ENCODE measurements at regions not wholly inside any gene's neighbourhood (a gene's known extent, or its start where the extent isn't known, plus 50 kb on each side); places are given as distances from the start of the nearest gene placed in this dataset.

DNA sequence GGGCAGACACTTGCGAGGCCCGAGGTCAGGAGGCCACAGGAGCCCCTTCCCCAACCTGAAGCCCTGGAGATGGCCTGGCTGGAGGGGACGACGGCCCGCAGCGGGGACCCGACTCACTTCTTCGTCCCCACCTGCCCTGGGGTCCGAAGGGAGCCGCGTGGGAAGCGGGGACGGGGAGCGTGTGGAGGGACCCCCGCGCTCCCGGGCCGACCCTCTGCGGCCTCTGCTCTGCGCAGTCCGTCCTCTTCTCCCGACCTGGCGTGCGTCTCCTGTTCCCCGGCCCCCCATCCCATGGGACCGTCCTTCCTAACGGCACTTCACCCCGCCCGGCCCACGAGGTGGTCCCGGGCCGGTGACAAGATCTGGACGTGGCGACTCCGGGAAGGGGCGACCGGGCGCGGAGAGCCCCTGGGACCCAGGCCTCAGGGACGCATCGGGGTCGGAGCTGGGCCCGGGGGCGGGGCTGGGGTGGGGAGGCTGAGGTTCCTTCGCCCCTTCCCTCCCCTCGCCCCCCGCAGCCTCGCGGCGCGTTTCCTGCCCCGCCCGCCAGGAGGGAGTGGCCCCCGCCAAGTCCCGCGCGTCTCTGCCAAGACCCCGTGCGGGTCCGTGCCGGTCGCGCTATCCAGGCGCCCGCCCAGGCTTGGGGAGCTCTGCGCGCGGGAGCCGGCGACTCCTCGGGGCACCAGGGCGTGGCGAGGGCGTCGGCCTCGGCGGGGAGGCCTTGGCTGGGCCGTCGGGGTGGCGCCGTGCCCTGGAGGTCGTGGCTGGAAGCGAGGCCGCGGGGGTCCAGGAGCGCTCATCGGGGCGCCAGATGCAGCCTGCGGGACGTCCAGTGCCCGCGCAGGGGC lies 97.1 kb downstream of the TNFAIP2 start:
- Mint-ChIP-seq H3K4me3 (peak overlapping the region; percentile 62), H3K27me3 (ENCODE audit: insufficient read depth, low read depth, poor library complexity) (peaks cover 25% of the 10 kb centered on the region), H3K4me1 (peaks cover 18% of the 10 kb centered on the region), H3K27ac (no peak overlapping the region), H3K36me3 (ENCODE audit: low read depth) (no peaks in the 10 kb centered on the region; the same call in 2 of the 3 replicates), H3K9me3 (no peaks in the 10 kb centered on the region)
- Histone ChIP-seq H4K20me1 (replicated peaks; ENCODE audit: insufficient read depth) (no peaks in the 10 kb centered on the region), H3K4me3 (peak overlapping the region; percentile 58), H3F3A (replicated peaks; ENCODE audit: low read depth) (0 out of 2 replicates have a peak, but pooled peaks cover 4% of the 10 kb centered on the region), H3K36me3 (ENCODE audit: insufficient read depth) (no peaks in the 10 kb centered on the region), H3K27me3 (ENCODE audit: insufficient read depth) (peaks cover 41% of the 10 kb centered on the region), H3K27ac (ENCODE audit: low read depth) (no peak overlapping the region), H3K4me1 (ENCODE audit: insufficient read depth) (peaks cover 7% of the 10 kb centered on the region; the same call in 1 of the 2 replicates), H3K4me2 (peak overlapping the region; percentile 81), H3K9me2 (ENCODE audit: insufficient read depth) (no peaks in the 10 kb centered on the region), H2AFZ (peak overlapping the region; percentile 91), H3K79me2 (replicated peaks; ENCODE audit: insufficient read depth) (no peaks in the 10 kb centered on the region)
- TF ChIP-seq, protein P1, sequence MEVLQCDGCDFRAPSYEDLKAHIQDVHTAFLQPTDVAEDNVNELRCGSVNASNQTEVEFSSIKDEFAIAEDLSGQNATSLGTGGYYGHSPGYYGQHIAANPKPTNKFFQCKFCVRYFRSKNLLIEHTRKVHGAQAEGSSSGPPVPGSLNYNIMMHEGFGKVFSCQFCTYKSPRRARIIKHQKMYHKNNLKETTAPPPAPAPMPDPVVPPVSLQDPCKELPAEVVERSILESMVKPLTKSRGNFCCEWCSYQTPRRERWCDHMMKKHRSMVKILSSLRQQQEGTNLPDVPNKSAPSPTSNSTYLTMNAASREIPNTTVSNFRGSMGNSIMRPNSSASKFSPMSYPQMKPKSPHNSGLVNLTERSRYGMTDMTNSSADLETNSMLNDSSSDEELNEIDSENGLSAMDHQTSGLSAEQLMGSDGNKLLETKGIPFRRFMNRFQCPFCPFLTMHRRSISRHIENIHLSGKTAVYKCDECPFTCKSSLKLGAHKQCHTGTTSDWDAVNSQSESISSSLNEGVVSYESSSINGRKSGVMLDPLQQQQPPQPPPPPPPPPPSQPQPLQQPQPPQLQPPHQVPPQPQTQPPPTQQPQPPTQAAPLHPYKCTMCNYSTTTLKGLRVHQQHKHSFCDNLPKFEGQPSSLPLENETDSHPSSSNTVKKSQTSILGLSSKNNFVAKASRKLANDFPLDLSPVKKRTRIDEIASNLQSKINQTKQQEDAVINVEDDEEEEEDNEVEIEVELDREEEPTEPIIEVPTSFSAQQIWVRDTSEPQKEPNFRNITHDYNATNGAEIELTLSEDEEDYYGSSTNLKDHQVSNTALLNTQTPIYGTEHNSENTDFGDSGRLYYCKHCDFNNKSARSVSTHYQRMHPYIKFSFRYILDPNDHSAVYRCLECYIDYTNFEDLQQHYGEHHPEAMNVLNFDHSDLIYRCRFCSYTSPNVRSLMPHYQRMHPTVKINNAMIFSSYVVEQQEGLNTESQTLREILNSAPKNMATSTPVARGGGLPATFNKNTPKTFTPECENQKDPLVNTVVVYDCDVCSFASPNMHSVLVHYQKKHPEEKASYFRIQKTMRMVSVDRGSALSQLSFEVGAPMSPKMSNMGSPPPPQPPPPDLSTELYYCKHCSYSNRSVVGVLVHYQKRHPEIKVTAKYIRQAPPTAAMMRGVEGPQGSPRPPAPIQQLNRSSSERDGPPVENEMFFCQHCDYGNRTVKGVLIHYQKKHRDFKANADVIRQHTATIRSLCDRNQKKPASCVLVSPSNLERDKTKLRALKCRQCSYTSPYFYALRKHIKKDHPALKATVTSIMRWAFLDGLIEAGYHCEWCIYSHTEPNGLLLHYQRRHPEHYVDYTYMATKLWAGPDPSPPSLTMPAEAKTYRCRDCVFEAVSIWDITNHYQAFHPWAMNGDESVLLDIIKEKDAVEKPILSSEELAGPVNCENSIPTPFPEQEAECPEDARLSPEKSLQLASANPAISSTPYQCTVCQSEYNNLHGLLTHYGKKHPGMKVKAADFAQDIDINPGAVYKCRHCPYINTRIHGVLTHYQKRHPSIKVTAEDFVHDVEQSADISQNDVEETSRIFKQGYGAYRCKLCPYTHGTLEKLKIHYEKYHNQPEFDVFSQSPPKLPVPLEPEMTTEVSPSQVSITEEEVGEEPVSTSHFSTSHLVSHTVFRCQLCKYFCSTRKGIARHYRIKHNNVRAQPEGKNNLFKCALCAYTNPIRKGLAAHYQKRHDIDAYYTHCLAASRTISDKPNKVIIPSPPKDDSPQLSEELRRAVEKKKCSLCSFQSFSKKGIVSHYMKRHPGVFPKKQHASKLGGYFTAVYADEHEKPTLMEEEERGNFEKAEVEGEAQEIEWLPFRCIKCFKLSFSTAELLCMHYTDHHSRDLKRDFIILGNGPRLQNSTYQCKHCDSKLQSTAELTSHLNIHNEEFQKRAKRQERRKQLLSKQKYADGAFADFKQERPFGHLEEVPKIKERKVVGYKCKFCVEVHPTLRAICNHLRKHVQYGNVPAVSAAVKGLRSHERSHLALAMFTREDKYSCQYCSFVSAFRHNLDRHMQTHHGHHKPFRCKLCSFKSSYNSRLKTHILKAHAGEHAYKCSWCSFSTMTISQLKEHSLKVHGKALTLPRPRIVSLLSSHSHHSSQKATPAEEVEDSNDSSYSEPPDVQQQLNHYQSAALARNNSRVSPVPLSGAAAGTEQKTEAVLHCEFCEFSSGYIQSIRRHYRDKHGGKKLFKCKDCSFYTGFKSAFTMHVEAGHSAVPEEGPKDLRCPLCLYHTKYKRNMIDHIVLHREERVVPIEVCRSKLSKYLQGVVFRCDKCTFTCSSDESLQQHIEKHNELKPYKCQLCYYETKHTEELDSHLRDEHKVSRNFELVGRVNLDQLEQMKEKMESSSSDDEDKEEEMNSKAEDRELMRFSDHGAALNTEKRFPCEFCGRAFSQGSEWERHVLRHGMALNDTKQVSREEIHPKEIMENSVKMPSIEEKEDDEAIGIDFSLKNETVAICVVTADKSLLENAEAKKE (CRISPR knock-in tag; IDR thresholded peaks at IDR 0.05): no peak
- no peak for TF ChIP-seq STAT1 (IDR thresholded peaks at IDR 0.05; ENCODE audit: unreplicated experiment)
- DNase-seq (ENCODE audit: low spot score): peak; percentile 60
- peak; percentile 75 for ATAC-seq

DNA sequence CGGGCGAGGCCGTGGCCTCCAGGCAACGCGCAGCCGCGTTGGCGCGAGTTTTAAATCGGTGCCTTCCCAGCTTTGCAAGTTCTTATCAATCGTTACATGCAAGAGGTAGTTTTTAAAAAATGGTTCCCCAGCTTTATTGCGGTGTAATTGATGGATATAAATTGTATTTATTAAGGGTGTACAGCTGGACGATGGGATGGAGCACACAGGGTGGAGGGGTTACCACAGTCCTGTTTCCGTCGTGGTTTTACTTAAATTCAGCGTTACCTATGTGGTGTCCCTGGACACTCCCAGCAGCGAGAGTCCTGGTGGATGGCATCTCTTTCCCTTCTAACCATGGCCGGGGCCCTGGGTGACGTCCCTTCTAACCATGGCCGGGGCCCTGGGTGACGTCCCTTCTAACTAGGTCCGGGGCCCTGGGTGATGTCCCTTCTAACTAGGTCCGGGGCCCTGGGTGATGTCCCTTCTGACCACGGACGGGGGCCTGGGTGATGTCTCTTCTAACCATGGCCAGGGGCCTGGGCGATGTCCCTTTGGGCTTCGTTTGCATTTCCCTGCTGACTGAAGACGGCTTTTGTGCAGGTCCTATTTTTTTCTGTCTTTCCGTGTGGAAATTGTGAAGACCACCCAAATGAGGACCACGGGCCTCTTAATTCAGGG lies 97.9 kb downstream of the TNFAIP2 start:
- TF ChIP-seq EZH2 (IDR thresholded peaks at IDR 0.05; ENCODE audit: low read depth, unreplicated experiment) (peak; percentile 65), CREB1 (CRISPR knock-in tag; IDR thresholded peaks at IDR 0.05; ENCODE audit: low read depth) (no peak)
- no peak for DNase-seq (ENCODE audit: low spot score)
- H4K20me1 ChIP-seq (replicated peaks; ENCODE audit: insufficient read depth): no peaks in the 10 kb centered on the region
- Mint-ChIP-seq H3K4me1 (peaks cover 16% of the 10 kb centered on the region), H3K9me3 (no peaks in the 10 kb centered on the region), H3K27ac (no peak overlapping the region), H3K4me3 (peak overlapping the region; percentile 67), H3K36me3 (ENCODE audit: low read depth) (no peaks in the 10 kb centered on the region; the same call in 2 of the 3 replicates), H3K27me3 (ENCODE audit: insufficient read depth, low read depth, poor library complexity) (peaks cover 30% of the 10 kb centered on the region)
- peaks cover 7% of the 10 kb centered on the region; the same call in 1 of the 2 replicates for H3K4me1 ChIP-seq (ENCODE audit: insufficient read depth)
- no peaks in the 10 kb centered on the region for H3K79me2 ChIP-seq (replicated peaks; ENCODE audit: insufficient read depth)
- peak overlapping the region; percentile 58 for H3K4me3 ChIP-seq
- H3F3A ChIP-seq (replicated peaks; ENCODE audit: low read depth): 0 out of 2 replicates have a peak, but pooled peaks cover 4% of the 10 kb centered on the region
- no peaks in the 10 kb centered on the region for H3K36me3 ChIP-seq (ENCODE audit: insufficient read depth)
- H3K27me3 ChIP-seq (ENCODE audit: insufficient read depth): peaks cover 41% of the 10 kb centered on the region
- H3K9me2 ChIP-seq (ENCODE audit: insufficient read depth): no peaks in the 10 kb centered on the region
- peak; percentile 7 for ATAC-seq
- H3K27ac ChIP-seq (ENCODE audit: low read depth): no peak overlapping the region
- peak overlapping the region; percentile 81 for H3K4me2 ChIP-seq
- peak overlapping the region; percentile 90 for H2AFZ ChIP-seq

All from GM23338 (cell line).